ENCODE measurements at regions not wholly inside any gene's neighbourhood (a gene's known extent, or its start where the extent isn't known, plus 50 kb on each side); places are given as distances from the start of the nearest gene placed in this dataset.
"Not testable (repeated sequence)": the region's sequence is repeated elsewhere in the genome, so short reads cannot be mapped to it uniquely, and the experiment has no call there.

GRCh38 chr10:2543142-2543886 is 524.0 kb upstream of the PFKP start:
- no peak for DNase-seq (ENCODE audit: low read depth)

GRCh38 chr10:2541176-2541575 is 526.2 kb upstream of the PFKP start:
- no peak for DNase-seq (ENCODE audit: low read depth)

- no peak for DNase-seq (ENCODE audit: low read depth)
Observed at GRCh38 chr10:2529945-2530344, 537.4 kb upstream of the PFKP start.

- no peak for DNase-seq (ENCODE audit: low read depth)
Observed at GRCh38 chr10:2525781-2526180, 541.6 kb upstream of the PFKP start.

GRCh38 chr10:2519139-2519538 is 548.2 kb upstream of the PFKP start:
- DNase-seq (ENCODE audit: low read depth) = no peak

- DNase-seq (ENCODE audit: low read depth) = peak; percentile 22
Observed at GRCh38 chr10:2509081-2509531, 558.2 kb upstream of the PFKP start.

- not testable (repeated sequence) for DNase-seq (ENCODE audit: low read depth)
Observed at GRCh38 chr10:2501366-2501940, 565.9 kb upstream of the PFKP start.

GRCh38 chr10:2494399-2494798 is 572.9 kb upstream of the PFKP start:
- DNase-seq (ENCODE audit: low read depth) = no peak

- no peak for DNase-seq (ENCODE audit: low read depth)
Observed at GRCh38 chr10:2488446-2489005, 578.8 kb upstream of the PFKP start.

GRCh38 chr10:2487921-2488320 is 579.4 kb upstream of the PFKP start:
- DNase-seq (ENCODE audit: low read depth) = no peak

GRCh38 chr10:2478656-2479055 is 588.7 kb upstream of the PFKP start:
- no peak for DNase-seq (ENCODE audit: low read depth)

- DNase-seq (ENCODE audit: low read depth) = no peak
Observed at GRCh38 chr10:2476812-2477553, 590.4 kb upstream of the PFKP start.

- DNase-seq (ENCODE audit: low read depth) = no peak
Observed at GRCh38 chr10:2476218-2476811, 591.0 kb upstream of the PFKP start.

- no peak for DNase-seq (ENCODE audit: low read depth)
Observed at GRCh38 chr10:2475711-2476217, 591.6 kb upstream of the PFKP start.

GRCh38 chr10:2471811-2472210 is 595.5 kb upstream of the PFKP start:
- no peak for DNase-seq (ENCODE audit: low read depth)

- no peak for DNase-seq (ENCODE audit: low read depth)
Observed at GRCh38 chr10:2469802-2470201, 597.5 kb upstream of the PFKP start.

GRCh38 chr10:2464483-2464882 is 602.9 kb upstream of the PFKP start:
- DNase-seq (ENCODE audit: low read depth) = no peak

- no peak for DNase-seq (ENCODE audit: low read depth)
Observed at GRCh38 chr10:2463316-2463715, 604.0 kb upstream of the PFKP start.

GRCh38 chr10:2462581-2462980 is 604.8 kb upstream of the PFKP start:
- no peak for DNase-seq (ENCODE audit: low read depth)

- DNase-seq (ENCODE audit: low read depth) = no peak
Observed at GRCh38 chr10:2460812-2461211, 606.5 kb upstream of the PFKP start.

GRCh38 chr10:2459713-2460112 is 607.6 kb upstream of the PFKP start:
- DNase-seq (ENCODE audit: low read depth) = no peak

GRCh38 chr10:2456834-2457233 is 610.5 kb upstream of the PFKP start:
- DNase-seq (ENCODE audit: low read depth) = no peak

All from EH (cell line).